Right kidney (tissue), 1 donor: ENCODE measurements at regions not wholly inside any gene's neighbourhood (a gene's known extent, or its start where the extent isn't known, plus 50 kb on each side); places are given as distances from the start of the nearest gene placed in this dataset.

Experiments
- DNase-seq: peaks from one replicate; pipeline ENCODE4 v3.0.0-alpha.2; 2016

- DNase-seq, result no peak
These were observed 115.1 kb upstream of the MEOX2 start for GRCh38 chr7:15801551-15801950.

- DNase-seq, result no peak
These were observed 114.6 kb upstream of the MEOX2 start for GRCh38 chr7:15801041-15801440.

GRCh38 chr7:15798081-15798480 lies 111.6 kb upstream of the MEOX2 start:
- no peak for DNase-seq

DNA sequence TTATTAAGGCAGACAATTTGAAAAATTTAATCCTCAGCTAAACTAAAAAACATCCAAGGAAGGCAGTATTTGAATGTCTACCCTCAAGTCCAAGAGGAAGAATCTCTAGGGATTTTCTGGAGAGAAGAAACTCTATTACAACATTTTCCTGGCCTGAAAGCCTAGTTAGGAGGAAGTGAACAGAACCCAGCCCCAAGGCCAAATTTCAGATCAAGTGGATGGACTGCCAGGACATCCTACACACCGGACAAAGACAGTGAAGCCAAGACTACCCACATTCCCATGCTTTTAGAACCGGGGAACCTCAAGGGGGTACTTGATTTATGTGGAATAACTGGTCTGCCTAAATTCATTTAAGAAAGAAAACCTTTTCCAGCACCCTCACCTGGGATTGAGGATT lies 108.9 kb upstream of the MEOX2 start:
- no peak for DNase-seq

DNA sequence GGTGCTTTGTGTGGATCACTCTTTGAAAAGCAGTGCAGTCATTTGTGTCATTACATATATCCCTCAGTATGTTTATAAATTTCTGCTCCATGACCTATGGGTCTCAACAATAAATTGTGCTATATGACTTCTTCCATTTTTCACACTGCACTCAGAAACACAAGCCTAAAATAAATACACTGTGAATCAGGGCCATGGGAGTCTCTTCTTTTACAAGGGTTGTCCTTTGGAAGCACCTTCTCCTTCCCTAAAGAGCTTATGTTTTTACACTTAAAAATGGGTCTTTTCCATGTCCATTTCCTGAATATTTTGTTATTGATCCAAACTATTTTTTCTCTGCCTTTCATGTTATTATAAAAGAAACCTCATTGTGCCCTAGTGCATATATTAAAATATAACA lies 108.3 kb upstream of the MEOX2 start:
- DNase-seq, result no peak

GRCh38 chr7:15784694-15785030 lies 98.2 kb upstream of the MEOX2 start:
- DNase-seq, result no peak

DNA sequence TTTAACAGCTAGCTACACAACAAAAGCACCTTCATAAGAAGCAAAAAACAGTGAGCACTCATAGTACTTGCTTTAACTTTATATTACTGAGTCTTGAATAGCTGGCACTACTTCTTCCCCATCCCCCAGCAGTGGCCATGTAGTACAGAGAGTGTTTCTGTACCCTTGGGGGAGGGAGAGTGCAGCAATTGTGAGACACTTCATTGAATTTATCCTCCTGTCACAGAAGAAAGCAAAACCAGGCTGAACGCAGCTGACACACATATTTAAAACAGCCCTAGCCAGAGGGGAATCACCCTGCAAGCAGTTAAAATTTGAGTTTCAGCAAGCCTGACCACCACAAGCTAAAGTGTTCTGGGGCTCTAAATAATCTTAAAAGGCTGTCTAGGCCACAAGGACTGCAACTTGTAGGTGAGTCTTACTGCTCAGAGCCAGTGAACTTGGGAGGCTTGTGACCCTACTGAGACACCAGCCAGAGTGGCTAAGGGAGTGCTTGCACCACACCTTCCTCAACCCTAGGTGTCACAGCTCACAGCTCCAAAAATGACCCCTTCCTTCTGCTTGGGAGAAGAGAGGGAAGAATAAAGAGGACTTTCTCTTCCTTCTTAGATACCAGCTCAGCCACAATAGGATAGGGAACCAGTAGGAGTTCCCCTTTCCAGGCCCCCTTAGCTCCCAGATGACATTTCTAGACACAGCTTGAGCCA lies 97.7 kb upstream of the MEOX2 start:
- DNase-seq, result peak; percentile 30

DNA sequence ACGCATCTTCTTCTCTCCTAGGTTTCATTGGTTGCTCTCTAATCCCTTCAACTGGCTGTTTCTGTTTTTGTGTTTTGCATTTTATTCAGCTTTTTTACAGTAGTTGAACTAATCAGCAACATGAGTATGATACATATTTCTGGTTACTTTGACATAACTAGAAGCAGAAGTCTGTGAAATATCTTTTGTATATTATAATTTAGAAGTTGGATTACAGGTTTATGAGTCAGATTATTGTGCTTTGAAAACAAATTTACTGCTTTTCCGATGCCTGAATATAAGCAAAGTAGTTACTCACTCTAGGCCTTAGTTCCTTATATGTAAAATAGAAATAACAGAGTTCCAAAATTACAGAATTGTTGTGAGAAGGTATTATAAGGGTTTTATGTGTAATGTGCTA lies 96.2 kb upstream of the MEOX2 start:
- DNase-seq, result no peak

DNA sequence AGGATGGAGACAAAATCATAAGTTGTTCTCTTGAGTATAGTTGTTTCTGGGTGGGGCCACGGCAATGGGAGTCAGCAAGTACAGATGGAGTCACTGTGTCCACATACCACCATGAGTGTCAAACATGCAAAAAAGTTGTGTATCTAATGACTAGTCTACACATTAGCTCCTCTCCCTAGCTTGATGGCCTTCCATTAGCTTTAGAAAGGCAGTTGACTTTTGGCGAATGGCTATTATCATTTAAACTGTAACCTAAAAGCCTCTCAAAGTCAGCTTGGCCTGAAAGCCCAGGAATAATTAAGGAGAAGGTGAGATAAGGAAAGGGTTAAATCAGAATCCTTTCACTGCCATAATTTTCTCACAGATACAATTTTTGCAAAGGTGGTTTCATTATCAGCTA lies 95.5 kb upstream of the MEOX2 start:
- DNase-seq, result no peak

DNA sequence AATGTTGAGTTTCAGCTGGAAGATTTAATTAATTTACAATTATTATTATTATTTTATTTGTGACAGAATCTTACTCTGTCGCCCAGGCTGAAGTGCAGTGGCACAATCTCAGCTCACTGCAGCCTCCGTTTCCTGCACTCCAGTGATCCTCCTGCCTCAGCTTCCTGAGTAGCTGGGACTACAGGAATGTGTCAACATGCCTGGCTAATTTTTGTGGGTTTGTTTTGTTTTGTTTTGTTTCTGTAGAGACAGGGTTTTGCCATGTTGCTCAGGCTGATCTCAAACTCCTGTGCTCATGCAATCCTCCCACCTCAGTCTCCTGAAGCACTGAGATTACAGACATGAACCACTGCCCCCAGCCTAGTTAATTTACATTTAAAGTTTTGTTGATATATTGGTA lies 93.8 kb upstream of the MEOX2 start:
- DNase-seq, result no peak

GRCh38 chr7:15778191-15778590 lies 91.7 kb upstream of the MEOX2 start:
- DNase-seq, result no peak

- no peak for DNase-seq
These were observed 79.3 kb upstream of the MEOX2 start for GRCh38 chr7:15765753-15766152.

DNA sequence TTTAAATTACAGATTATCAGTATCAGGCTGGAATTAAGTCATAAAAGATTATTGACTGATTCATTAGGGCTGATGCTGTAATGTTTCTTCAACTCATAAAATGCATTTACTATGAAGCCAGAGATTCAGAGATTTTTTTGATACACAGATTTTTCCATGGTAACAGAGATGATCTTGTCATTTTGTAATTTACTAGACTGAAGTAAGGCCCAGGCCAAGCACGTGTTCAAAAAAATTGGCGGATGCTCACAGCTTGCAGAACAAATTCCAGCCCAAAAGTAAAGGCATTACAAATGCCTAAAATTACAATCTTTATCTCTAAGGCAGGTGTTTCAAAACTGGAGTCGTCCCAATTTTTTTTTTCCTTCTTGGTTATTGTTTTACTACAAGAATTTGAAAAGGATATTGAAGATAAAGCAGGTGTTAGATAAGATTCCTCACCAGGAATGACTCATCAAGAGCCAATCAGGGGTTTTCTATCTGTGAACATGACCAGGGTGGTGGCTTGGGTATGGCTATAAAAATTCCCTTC lies 78.4 kb upstream of the MEOX2 start:
- no peak for DNase-seq

- DNase-seq, result no peak
These were observed 77.5 kb upstream of the MEOX2 start for GRCh38 chr7:15764010-15764409.

GRCh38 chr7:15757041-15758000 lies 70.8 kb upstream of the MEOX2 start:
- no peak for DNase-seq

- DNase-seq, result no peak
These were observed 68.6 kb upstream of the MEOX2 start for GRCh38 chr7:15755061-15755460.

- DNase-seq, result no peak
These were observed 67.5 kb upstream of the MEOX2 start for GRCh38 chr7:15753887-15754579.

- DNase-seq, result no peak
These were observed 65.9 kb upstream of the MEOX2 start for GRCh38 chr7:15752377-15752776.

DNA sequence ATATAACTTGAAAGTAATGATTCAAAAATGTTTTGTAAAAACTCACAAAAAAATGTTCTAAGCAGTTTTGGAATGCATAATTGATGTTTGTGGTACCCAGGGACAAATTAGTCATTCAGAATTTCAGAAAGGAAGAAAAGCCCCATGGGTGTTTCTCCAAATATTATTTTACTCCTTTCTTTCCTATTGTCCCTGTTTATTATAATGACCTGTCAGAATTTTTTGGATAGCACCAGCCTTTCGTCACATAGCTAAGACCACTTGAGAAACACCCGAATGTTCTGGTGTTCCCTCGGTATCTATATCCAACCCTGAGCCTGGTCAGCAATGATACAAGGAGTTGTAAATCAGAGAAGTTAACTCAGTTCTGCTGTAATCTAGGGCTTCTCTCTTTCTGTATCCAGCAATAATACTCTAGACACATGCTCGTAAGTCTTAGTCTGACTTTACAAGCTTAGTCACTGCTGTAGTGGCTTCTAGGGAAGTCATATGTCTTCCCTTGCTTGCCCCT lies 64.8 kb upstream of the MEOX2 start:
- DNase-seq, result no peak

DNA sequence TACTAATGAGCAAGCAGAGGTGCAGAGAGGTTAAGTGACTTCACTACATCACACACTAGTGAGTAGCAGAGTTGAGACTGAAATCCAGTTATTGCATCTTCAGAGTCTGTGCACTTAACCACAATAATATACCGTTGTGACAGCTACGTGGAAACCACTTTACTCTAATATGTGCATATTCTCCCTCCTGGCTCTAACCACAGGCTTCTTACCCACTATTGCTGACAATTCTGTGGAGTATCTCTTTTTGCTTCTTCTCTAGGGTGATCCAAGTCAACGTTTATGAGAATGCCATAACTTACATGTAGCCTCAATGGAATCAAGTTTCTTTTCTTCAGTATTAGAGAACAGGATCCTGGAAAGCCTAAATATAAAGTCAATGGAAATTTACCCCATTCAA lies 64.2 kb upstream of the MEOX2 start:
- no peak for DNase-seq

DNA sequence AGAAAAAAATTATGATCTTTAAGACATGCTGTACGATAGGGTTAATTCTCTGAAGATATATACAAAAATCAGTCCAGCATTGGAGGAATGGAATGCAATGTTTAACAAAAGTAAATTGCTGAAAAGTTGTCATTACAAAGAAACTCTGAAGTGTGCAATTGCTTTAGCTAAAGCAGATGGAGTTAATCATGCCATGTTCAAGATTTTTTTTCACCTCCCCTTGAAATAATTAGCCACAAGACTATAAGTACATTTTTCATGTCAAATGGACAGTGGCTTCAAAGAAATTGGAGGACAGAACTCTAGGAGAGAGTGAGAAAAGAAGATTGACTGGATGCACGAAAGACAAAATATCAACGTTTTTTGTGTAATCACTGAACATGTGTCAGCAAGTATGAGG lies 63.1 kb upstream of the MEOX2 start:
- no peak for DNase-seq

- DNase-seq, result no peak
These were observed 61.2 kb upstream of the MEOX2 start for GRCh38 chr7:15747712-15748111.

- no peak for DNase-seq
These were observed 60.8 kb upstream of the MEOX2 start for GRCh38 chr7:15747301-15747700.
